HG03097 (cell line): ENCODE measurements at regions not wholly inside any gene's neighbourhood (a gene's known extent, or its start where the extent isn't known, plus 50 kb on each side); places are given as distances from the start of the nearest gene placed in this dataset.

Experiments used
- ATAC-seq: cut with Tn5 transposase; IDR thresholded peaks from one replicate; pipeline ENCODE4 v1.9.1; 2021; ENCODE audit not compliant: unreplicated experiment, low FRiP score

DNA sequence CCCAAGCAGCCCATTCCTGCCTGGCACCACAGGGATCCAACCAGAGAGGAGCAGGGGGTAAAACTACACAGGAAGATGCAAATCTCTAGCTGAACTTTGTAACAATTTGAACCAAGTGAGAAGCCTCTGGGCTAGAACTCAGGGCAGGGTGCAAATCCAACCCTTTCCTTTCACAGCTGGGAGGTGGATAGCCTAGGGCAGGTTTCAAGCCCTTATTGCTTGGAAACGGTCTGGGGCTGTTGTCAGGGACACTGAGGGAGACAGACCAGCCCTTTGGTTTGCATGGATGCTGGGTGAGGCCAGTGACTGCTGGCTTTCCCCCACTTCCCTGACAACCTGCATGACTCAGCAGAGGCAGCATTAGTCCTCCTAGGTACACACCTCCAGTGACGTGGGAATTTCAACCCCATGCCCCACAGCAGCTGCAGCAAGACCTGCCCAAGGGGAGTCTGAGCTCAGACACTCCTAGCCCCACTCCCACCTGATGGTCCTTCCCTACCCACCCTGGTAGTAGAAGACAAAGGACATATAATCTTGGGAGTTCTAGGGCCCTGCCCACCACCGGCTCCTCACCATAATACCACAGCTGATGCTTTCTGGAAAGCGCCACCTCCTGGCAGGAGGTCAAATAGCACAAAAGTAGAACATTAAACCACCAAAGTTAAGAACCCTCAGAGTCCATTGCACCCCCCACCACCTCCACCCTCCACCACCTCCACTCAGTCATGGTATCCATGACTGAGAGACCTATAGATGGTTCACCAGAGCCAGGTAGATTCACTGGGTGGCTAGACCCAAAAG, 797.7 kb upstream of the MAN1A1 start:
- no peak for ATAC-seq

DNA sequence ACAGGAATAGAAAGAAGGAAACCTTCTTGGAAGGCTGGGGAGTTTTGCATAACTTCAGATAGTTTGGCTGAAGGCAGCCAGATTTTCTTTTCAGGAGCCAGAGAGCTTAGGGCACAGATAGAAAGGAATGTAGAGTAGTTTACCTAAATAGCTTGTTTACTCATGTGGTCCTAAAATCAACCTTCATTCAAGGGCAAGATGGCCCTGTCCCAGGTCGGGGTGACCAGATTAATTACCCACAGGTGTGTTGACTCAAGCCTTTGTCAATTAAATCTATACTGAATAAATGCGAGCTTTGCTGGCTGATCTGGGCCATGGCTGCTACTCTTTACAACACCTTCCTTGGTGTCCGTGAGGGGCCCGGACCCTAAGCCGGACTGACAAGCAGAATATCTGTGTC, 792.0 kb upstream of the MAN1A1 start:
- ATAC-seq, result no peak

DNA sequence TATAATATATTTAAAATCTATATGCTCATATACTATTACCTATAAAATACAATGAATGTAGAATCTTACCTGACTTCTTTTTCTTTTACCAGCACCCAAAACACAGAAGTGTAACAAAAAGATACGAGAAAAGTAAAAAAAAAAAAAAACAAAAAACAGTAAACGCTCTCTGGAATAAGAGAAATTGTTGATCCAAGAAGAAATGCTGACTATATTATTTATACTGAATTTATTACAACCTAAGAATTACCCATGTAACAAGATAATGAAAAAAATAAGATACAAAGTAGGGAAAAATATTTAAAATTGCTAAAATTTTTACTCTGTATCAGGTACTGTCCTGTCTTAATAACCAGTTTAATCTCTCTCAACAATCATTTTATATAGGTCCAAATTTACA, 787.9 kb upstream of the MAN1A1 start:
- no peak for ATAC-seq

DNA sequence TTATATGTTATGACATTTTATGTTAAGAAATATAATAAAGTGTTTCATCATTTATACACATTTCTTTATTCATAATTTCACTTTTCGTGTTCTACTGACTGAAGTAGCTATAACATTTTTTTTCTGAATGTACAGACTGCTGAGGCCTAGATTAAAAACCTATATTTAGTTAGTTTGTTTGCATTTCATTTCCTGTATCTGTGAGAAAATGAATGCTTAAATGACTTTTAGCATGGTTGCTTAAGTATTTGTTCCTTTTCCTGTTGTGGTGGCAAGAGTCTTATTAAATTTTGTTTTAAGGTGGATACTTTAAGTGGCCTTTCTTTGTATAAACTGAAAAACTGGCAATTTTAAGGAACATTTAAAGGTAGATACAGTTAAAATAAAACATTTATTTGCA, 779.7 kb upstream of the MAN1A1 start:
- no peak for ATAC-seq

- no peak for ATAC-seq
These were observed 772.8 kb upstream of the MAN1A1 start for GRCh38 chr6:120122401-120122800.

- ATAC-seq, result peak; percentile 61
These were observed 766.8 kb upstream of the MAN1A1 start for GRCh38 chr6:120116343-120116742.

- ATAC-seq, result no peak
These were observed 763.4 kb upstream of the MAN1A1 start for GRCh38 chr6:120112980-120113379.

DNA sequence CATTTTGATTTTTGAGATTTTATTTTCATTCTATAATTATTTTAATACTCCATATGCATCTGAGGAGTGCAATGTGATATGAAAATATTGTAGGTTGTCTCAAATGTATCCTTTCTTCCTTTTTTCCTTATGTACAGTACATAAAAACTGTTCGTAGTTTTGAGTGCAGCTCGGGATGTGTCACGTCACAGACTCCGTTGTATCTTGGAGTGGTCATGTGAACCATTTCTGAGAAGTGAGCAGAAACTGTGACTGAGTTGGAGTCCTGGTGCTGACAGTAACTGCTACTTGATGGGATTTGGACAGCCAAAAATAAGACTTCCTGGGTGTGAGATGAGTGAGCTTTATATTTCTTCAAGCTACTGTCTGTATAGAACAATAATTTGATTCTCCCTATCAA, 761.4 kb upstream of the MAN1A1 start:
- ATAC-seq, result no peak

DNA sequence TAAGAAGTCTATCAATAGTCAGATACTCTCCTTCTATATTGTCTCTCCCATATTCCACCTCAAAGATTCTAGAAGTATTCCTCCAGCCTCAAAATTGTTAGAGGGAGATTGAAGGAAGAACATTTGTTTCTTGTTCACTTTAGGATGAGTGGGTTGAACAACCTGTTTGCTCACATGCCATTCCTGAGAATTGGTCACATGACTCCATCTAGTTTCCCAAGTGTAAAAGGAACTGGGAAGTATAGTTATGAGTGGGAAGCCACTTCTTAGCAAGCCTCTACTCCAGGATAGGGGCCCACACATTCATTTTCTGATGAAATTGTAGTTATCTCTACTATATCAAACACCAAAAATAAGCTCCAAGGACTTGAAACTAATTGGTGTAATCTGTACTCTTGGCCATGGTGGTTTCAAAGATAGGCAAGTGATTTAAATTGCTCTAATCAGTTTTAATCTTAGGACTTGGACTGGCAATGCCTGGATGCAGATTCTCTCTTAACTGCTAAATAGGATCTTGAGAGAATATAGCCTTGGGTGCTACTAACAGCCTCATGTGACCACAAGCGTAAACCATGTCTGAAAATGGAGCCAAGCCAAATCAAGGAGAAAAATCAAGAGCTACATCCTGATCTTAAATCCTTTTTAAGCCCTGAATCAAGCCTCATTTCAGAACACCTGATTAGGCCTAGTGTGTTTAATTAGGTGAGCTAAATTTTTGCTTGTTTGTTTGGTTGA, 758.7 kb upstream of the MAN1A1 start:
- no peak for ATAC-seq

GRCh38 chr6:120103618-120104017, 754.1 kb upstream of the MAN1A1 start:
- ATAC-seq, result no peak

- ATAC-seq, result no peak
These were observed 747.2 kb upstream of the MAN1A1 start for GRCh38 chr6:120096696-120097260.

GRCh38 chr6:120083186-120083585, 733.6 kb upstream of the MAN1A1 start:
- no peak for ATAC-seq

DNA sequence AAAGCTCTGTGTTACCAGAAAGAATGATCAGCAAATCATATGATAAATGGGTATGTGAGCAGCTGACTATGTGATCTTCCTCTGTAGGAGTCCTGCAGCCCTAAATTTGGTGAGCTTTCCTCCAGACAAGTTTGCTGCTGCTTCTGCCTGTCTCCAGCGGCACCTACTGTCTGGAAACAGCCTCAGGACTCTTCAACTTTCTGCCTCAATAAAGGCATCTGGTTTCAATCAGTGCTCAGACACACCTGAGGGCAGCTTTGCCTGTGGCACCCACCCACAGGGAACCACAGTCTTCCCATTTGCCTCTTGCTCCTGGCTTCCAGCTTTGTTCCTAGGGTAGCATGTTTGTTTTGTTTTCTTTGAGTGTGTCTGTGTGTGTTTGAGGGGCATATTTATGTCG, 727.9 kb upstream of the MAN1A1 start:
- no peak for ATAC-seq

DNA sequence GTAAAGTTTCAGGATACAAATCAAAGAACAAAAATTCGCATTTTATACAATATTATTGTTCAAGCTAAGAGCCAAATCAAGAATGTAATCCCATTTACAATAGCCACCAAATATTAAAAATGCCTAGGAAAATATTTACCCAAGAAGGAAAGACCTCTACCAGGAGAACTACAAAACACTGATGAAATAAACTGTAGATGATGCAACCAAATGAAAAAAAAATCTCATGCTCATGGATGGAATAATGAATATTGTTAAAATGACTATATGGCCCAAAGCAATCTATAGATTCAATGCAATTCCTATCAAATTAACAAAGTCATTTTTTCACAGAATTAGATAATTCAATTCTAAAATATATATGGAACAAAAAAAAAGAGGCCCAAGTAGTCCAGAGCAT, 708.8 kb upstream of the MAN1A1 start:
- ATAC-seq, result no peak

DNA sequence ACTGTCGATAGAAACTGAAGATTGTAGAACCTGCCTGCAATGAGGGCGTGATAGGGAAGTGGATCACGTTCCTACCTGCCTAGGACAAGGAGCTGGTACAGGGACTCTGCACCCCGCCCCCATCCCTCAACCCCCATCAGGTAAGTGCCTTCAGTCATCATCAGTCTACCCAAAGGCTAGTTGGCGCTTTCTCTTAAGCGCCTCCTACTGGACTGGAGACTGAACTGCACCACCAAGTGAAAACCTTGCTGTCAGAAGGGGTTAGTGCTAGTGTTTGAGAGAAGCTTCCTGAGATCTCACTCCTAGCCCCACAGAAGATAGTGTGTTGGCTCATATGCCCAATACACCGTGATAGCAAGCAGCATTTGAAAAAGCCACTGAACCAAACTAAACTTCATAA, 706.5 kb upstream of the MAN1A1 start:
- ATAC-seq, result no peak

DNA sequence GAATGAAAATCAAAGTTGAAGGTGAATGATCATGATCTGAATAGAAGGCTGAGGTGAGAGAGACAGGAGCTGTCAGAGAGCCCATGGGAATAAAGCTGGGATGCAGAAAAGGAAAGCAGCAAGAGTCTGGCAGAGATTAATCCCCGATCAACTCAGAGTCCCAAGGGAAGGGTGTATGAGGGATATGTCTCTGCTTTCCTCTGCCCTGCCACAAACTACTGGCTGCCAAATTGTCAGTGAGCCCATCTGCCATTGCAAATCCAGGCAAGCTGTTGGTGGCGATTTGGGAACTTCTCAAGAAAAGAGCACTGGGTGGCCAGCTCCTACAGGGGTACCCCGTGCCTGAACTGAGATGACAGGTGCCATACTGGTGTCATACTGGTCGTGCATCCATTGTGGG, 705.5 kb upstream of the MAN1A1 start:
- no peak for ATAC-seq

GRCh38 chr6:120039664-120040063, 690.1 kb upstream of the MAN1A1 start:
- no peak for ATAC-seq

GRCh38 chr6:120031837-120032236, 682.3 kb upstream of the MAN1A1 start:
- no peak for ATAC-seq

DNA sequence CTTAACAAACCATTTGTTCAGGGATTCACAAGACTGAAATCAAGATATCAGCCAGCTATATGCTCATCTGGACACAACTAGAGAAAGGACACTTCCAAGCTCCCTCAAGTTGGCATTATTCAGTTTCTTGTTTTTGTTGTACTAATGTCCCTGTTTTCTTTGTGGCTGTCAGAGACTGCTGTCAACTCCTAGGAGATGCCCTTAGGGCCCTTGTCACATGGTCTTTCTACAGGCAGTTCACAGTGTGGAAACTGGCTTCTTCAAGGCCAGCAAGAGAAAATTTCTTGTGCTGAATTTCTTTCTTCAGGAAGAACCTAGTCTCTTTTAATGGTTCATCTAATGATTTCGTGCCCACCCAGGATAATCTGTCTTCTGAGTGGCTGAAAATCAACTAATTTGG, 677.2 kb upstream of the MAN1A1 start:
- no peak for ATAC-seq

- no peak for ATAC-seq
These were observed 660.5 kb upstream of the MAN1A1 start for GRCh38 chr6:120010075-120010474.

- no peak for ATAC-seq
These were observed 655.9 kb upstream of the MAN1A1 start for GRCh38 chr6:120005292-120005976.
